Frontal cortex (tissue), 3 donors: ENCODE measurements at regions not wholly inside any gene's neighbourhood (a gene's known extent, or its start where the extent isn't known, plus 50 kb on each side); places are given as distances from the start of the nearest gene placed in this dataset.
"Not testable (repeated sequence)": the region's sequence is repeated elsewhere in the genome, so short reads cannot be mapped to it uniquely, and the experiment has no call there.

ENCODE experiments used
- DNase-seq, 2 donors: peaks; one replicate each; pipeline ENCODE4 v3.0.0; 2012; ENCODE audit warnings: low spot score in 2 of 2
- FAIRE-seq: peaks from 2 replicates; lab custom pipeline; 2012; peaks lifted over from hg19 to GRCh38; lab: Jason Lieb, UNC
- donor health status: control.
- donor health status: control.
- donor health status: control.

GRCh38 chrX:43165343-43165920 is 387.5 kb upstream of the PPP1R2C start:
- DNase-seq (no peak), FAIRE-seq (no peak)

GRCh38 chrX:43166874-43167273 is 388.9 kb upstream of the PPP1R2C start:
- FAIRE-seq (no peak), DNase-seq (no peak)

GRCh38 chrX:43175434-43175833 is 397.5 kb upstream of the PPP1R2C start:
- DNase-seq (no peak), FAIRE-seq (no peak)

GRCh38 chrX:43176686-43177085 is 398.7 kb upstream of the PPP1R2C start:
- DNase-seq = no peak
- no peak for FAIRE-seq

- DNase-seq (no peak), FAIRE-seq (no peak)
Observed at GRCh38 chrX:43188296-43188695, 410.3 kb upstream of the PPP1R2C start.

- FAIRE-seq = no peak
- no peak for DNase-seq
Observed at GRCh38 chrX:43211570-43211969, 433.6 kb upstream of the PPP1R2C start.

GRCh38 chrX:43218198-43218597 is 437.9 kb upstream of the MAOA start:
- no peak for DNase-seq
- no peak for FAIRE-seq

- no peak for DNase-seq
- no peak for FAIRE-seq
Observed at GRCh38 chrX:43224496-43224895, 431.6 kb upstream of the MAOA start.

- DNase-seq (no peak), FAIRE-seq (no peak)
Observed at GRCh38 chrX:43225626-43226328, 430.3 kb upstream of the MAOA start.

GRCh38 chrX:43238461-43238945 is 417.6 kb upstream of the MAOA start:
- no peak for FAIRE-seq
- no peak for DNase-seq

- DNase-seq (no peak), FAIRE-seq (no peak)
Observed at GRCh38 chrX:43239356-43239755, 416.7 kb upstream of the MAOA start.

- FAIRE-seq (no peak), DNase-seq (no peak)
Observed at GRCh38 chrX:43255596-43255995, 400.5 kb upstream of the MAOA start.

- DNase-seq (no peak), FAIRE-seq (no peak)
Observed at GRCh38 chrX:43266487-43266886, 389.6 kb upstream of the MAOA start.

GRCh38 chrX:43267652-43268051 is 388.4 kb upstream of the MAOA start:
- no peak for FAIRE-seq
- no peak for DNase-seq

GRCh38 chrX:43269201-43269600 is 386.9 kb upstream of the MAOA start:
- DNase-seq (no peak), FAIRE-seq (no peak)

GRCh38 chrX:43277879-43278278 is 378.2 kb upstream of the MAOA start:
- DNase-seq (no peak), FAIRE-seq (no peak)

GRCh38 chrX:43278440-43278839 is 377.7 kb upstream of the MAOA start:
- no peak for FAIRE-seq
- no peak for DNase-seq

GRCh38 chrX:43279341-43279808 is 376.7 kb upstream of the MAOA start:
- no peak for DNase-seq
- FAIRE-seq = no peak

GRCh38 chrX:43283187-43283586 is 372.9 kb upstream of the MAOA start:
- no peak for FAIRE-seq
- DNase-seq = no peak

GRCh38 chrX:43311625-43312024 is 344.5 kb upstream of the MAOA start:
- FAIRE-seq, DNase-seq: not testable (repeated sequence)

- FAIRE-seq = no peak
- DNase-seq = no peak
Observed at GRCh38 chrX:43313035-43313434, 343.1 kb upstream of the MAOA start.

GRCh38 chrX:43314525-43314924 is 341.6 kb upstream of the MAOA start:
- FAIRE-seq (no peak), DNase-seq (no peak)
